ENCODE measurements at regions not wholly inside any gene's neighbourhood (a gene's known extent, or its start where the extent isn't known, plus 50 kb on each side); places are given as distances from the start of the nearest gene placed in this dataset.

DNA sequence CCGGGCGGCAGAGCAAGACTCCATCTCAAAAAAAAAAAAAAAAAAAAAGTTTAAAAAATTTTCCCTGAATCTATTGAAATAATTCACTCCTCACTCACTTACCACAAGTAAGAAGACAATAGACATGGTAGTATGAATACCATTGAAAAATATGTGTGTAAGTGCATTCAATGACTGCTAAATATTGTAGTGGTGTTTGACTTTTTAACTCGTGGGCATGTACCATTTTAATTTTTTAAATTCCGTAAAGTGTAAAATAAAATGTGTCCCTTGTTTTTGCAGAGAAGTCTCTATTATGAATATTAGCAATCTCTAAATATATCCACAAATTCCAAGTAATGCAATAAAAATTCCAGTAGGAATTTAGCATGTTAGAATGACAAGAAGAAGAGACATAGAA is 134.1 kb downstream of the COPS8 start:
- Histone ChIP-seq H3K9ac (ENCODE audit: low read length) (peak overlapping the region; percentile 81), H3K14ac (ENCODE audit: low read length in 2 of 2) (no peak overlapping the region), H2BK5ac (ENCODE audit: low read depth, low read length, poor library complexity, severe bottlenecking) (no peak overlapping the region), H2AFZ (ENCODE audit: low read depth, low read length) (no peak overlapping the region), H2AK5ac (ENCODE audit: low read length, severe bottlenecking) (no peak overlapping the region), H3K4me1 (ENCODE audit: control insufficient read depth, insufficient read depth, low read depth, low read length) (peaks cover 18% of the 10 kb centered on the region), H3K18ac (ENCODE audit: low read depth in 1 of 2, low read length in 2 of 2) (no peak overlapping the region), H2BK15ac (ENCODE audit: low read depth, poor library complexity, severe bottlenecking) (no peak overlapping the region), H3K79me1 (replicated peaks; ENCODE audit: low read length, poor library complexity, severe bottlenecking) (no peaks in the 10 kb centered on the region), H3K27me3 (ENCODE audit: control insufficient read depth in 1 of 2, insufficient read depth in 1 of 2, low read length in 2 of 2) (no peaks in the 10 kb centered on the region), H3K27ac (ENCODE audit: low read length, poor library complexity, severe bottlenecking) (no peak overlapping the region), H3K9me3 (ENCODE audit: control insufficient read depth, low read length) (no peaks in the 10 kb centered on the region), H4K8ac (ENCODE audit: low read length) (no peak overlapping the region), H4K91ac (ENCODE audit: low read length) (no peak overlapping the region), H3K36me3 (ENCODE audit: control insufficient read depth in 1 of 2, insufficient read depth in 2 of 2, low read depth in 1 of 2, low read length in 2 of 2) (no peaks in the 10 kb centered on the region), H3K4ac (ENCODE audit: low read depth in 1 of 2, low read length in 2 of 2) (no peak overlapping the region), H3K23ac (ENCODE audit: low read length in 2 of 2) (no peak overlapping the region), H3K4me2 (ENCODE audit: low read length, poor library complexity, severe bottlenecking) (no peak overlapping the region), H2BK120ac (ENCODE audit: low read depth, low read length) (no peak overlapping the region), H2BK12ac (ENCODE audit: low read length in 2 of 2) (no peak overlapping the region), H3K4me3 (ENCODE audit: insufficient read depth in 1 of 2, low read depth in 1 of 2, low read length in 2 of 2) (no peak overlapping the region)
- DNase-seq, result no peak
- WGBS, result 80% methylated on average over 1 of the region's 4 CpGs

DNA sequence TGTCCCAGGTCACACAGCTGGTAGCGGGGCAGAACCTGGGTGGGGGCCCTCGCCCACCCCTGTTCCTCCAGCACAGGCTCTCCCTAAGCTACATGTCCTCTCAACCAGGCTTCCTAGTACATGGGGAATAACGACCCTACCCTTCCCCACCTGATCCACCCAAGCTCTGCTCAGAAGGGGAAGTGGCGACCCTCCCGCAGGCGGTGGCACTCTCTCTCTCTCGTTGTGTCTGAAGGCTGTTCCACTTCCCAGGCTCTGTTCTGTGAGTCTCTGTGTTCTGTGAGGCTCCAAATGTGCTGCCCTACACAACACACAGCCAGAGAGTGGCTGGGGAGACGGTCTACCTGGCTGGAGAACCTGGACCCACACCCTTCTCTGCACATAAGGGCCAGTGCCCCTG is 135.8 kb downstream of the COPS8 start:
- DNase-seq, result no peak
- Histone ChIP-seq H3K9me3 (ENCODE audit: control insufficient read depth, low read length) (no peaks in the 10 kb centered on the region), H3K79me1 (replicated peaks; ENCODE audit: low read length, poor library complexity, severe bottlenecking) (no peaks in the 10 kb centered on the region), H3K18ac (ENCODE audit: low read depth in 1 of 2, low read length in 2 of 2) (peak overlapping the region; percentile 15 to 94), H3K36me3 (ENCODE audit: control insufficient read depth in 1 of 2, insufficient read depth in 2 of 2, low read depth in 1 of 2, low read length in 2 of 2) (no peaks in the 10 kb centered on the region), H3K4ac (ENCODE audit: low read depth in 1 of 2, low read length in 2 of 2) (peak overlapping the region; percentile 57 to 81), H3K14ac (ENCODE audit: low read length in 2 of 2) (peak overlapping the region in 1 of 2 experiments; percentile 37), H4K91ac (ENCODE audit: low read length) (peak overlapping the region; percentile 90), H3K23ac (ENCODE audit: low read length in 2 of 2) (peak overlapping the region in 1 of 2 experiments; percentile 93), H2AK5ac (ENCODE audit: low read length, severe bottlenecking) (peak overlapping the region; percentile 99), H2AFZ (ENCODE audit: low read depth, low read length) (peak overlapping the region; percentile 29), H3K4me3 (ENCODE audit: insufficient read depth in 1 of 2, low read depth in 1 of 2, low read length in 2 of 2) (no peak overlapping the region), H3K4me2 (ENCODE audit: low read length, poor library complexity, severe bottlenecking) (no peak overlapping the region), H3K9ac (ENCODE audit: low read length) (peak overlapping the region; percentile 81), H2BK120ac (ENCODE audit: low read depth, low read length) (peak overlapping the region; percentile 11), H4K8ac (ENCODE audit: low read length) (peak overlapping the region; percentile 89), H2BK15ac (ENCODE audit: low read depth, poor library complexity, severe bottlenecking) (peak overlapping the region; percentile 26), H3K27me3 (ENCODE audit: control insufficient read depth in 1 of 2, insufficient read depth in 1 of 2, low read length in 2 of 2) (no peaks in the 10 kb centered on the region), H2BK5ac (ENCODE audit: low read depth, low read length, poor library complexity, severe bottlenecking) (peak overlapping the region; percentile 76), H3K4me1 (ENCODE audit: control insufficient read depth, insufficient read depth, low read depth, low read length) (peaks cover 18% of the 10 kb centered on the region), H2BK12ac (ENCODE audit: low read length in 2 of 2) (peak overlapping the region; percentile 97 to 99), H3K27ac (ENCODE audit: low read length, poor library complexity, severe bottlenecking) (peak overlapping the region; percentile 93)
- 84% methylated on average over 8 of the region's 8 CpGs for WGBS

DNA sequence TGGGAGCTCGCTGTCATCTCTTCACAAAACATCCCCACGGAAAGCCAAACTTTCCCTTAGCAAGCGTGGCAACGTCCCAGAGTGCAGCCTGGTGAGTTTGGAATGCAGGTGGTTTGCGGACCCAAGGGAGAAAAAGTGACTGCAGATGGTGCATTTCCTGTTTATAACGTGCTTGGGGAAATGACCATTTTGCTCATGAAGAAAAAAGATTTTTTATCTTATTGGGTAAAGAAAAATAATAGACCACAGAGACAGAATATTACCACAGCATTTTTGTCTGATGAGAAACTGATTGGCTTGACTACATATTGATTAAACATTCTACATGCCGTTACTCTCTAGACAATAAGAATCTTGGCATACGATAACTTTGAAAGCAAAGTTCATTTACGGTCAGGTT is 136.5 kb downstream of the COPS8 start:
- Histone ChIP-seq H2BK5ac (ENCODE audit: low read depth, low read length, poor library complexity, severe bottlenecking) (no peak overlapping the region), H3K4ac (ENCODE audit: low read depth in 1 of 2, low read length in 2 of 2) (no peak overlapping the region), H2AFZ (ENCODE audit: low read depth, low read length) (no peak overlapping the region), H4K8ac (ENCODE audit: low read length) (peak overlapping the region; percentile 45), H2BK15ac (ENCODE audit: low read depth, poor library complexity, severe bottlenecking) (no peak overlapping the region), H3K9me3 (ENCODE audit: control insufficient read depth, low read length) (no peaks in the 10 kb centered on the region), H3K27me3 (ENCODE audit: control insufficient read depth in 1 of 2, insufficient read depth in 1 of 2, low read length in 2 of 2) (no peaks in the 10 kb centered on the region), H4K91ac (ENCODE audit: low read length) (no peak overlapping the region), H3K4me2 (ENCODE audit: low read length, poor library complexity, severe bottlenecking) (no peak overlapping the region), H3K9ac (ENCODE audit: low read length) (peak overlapping the region; percentile 81), H3K18ac (ENCODE audit: low read depth in 1 of 2, low read length in 2 of 2) (peak overlapping the region in 1 of 2 experiments; percentile 50), H3K36me3 (ENCODE audit: control insufficient read depth in 1 of 2, insufficient read depth in 2 of 2, low read depth in 1 of 2, low read length in 2 of 2) (no peaks in the 10 kb centered on the region), H2BK120ac (ENCODE audit: low read depth, low read length) (no peak overlapping the region), H3K27ac (ENCODE audit: low read length, poor library complexity, severe bottlenecking) (peak overlapping the region; percentile 93), H3K14ac (ENCODE audit: low read length in 2 of 2) (no peak overlapping the region), H3K79me1 (replicated peaks; ENCODE audit: low read length, poor library complexity, severe bottlenecking) (no peaks in the 10 kb centered on the region), H2BK12ac (ENCODE audit: low read length in 2 of 2) (peak overlapping the region in 1 of 2 experiments; percentile 99), H3K4me1 (ENCODE audit: control insufficient read depth, insufficient read depth, low read depth, low read length) (peaks cover 18% of the 10 kb centered on the region), H3K23ac (ENCODE audit: low read length in 2 of 2) (no peak overlapping the region), H3K4me3 (ENCODE audit: insufficient read depth in 1 of 2, low read depth in 1 of 2, low read length in 2 of 2) (no peak overlapping the region), H2AK5ac (ENCODE audit: low read length, severe bottlenecking) (no peak overlapping the region)
- WGBS, result 43% methylated on average over 8 of the region's 9 CpGs
- DNase-seq, result peak; percentile 64

DNA sequence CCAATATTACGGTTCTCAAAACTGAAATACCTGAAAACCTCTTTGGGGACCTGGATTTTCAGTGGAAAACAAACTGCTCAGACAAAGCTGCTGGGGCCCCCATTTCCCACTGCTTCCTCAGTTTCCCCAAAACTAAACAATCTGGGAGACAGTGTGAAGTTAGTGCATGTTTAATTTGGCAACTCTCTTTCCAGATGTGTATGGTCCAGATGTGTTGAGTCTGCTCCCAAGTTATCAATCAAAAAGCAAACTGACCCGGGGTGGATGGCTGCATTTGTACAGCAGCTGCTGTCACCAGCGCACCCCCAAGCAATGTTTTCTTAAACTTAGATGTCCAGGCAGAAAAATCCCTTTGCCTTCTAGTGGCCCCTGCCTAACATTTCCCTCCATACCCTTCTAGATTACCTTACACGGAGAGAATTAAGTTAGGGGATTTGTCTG is 136.9 kb downstream of the COPS8 start:
- Histone ChIP-seq H4K91ac (ENCODE audit: low read length) (no peak overlapping the region), H4K8ac (ENCODE audit: low read length) (no peak overlapping the region), H3K23ac (ENCODE audit: low read length in 2 of 2) (no peak overlapping the region), H2BK120ac (ENCODE audit: low read depth, low read length) (peak overlapping the region; percentile 81), H3K18ac (ENCODE audit: low read depth in 1 of 2, low read length in 2 of 2) (peak overlapping the region; percentile 69 to 70), H3K4me3 (ENCODE audit: insufficient read depth in 1 of 2, low read depth in 1 of 2, low read length in 2 of 2) (peak overlapping the region in 1 of 2 experiments; percentile 16), H3K27me3 (ENCODE audit: control insufficient read depth in 1 of 2, insufficient read depth in 1 of 2, low read length in 2 of 2) (no peaks in the 10 kb centered on the region), H3K79me1 (replicated peaks; ENCODE audit: low read length, poor library complexity, severe bottlenecking) (no peaks in the 10 kb centered on the region), H2BK5ac (ENCODE audit: low read depth, low read length, poor library complexity, severe bottlenecking) (peak overlapping the region; percentile 46), H3K14ac (ENCODE audit: low read length in 2 of 2) (no peak overlapping the region), H2AFZ (ENCODE audit: low read depth, low read length) (no peak overlapping the region), H3K4ac (ENCODE audit: low read depth in 1 of 2, low read length in 2 of 2) (peak overlapping the region; percentile 13 to 74), H3K4me1 (ENCODE audit: control insufficient read depth, insufficient read depth, low read depth, low read length) (peaks cover 21% of the 10 kb centered on the region), H3K9ac (ENCODE audit: low read length) (peak overlapping the region; percentile 81), H2AK5ac (ENCODE audit: low read length, severe bottlenecking) (peak overlapping the region; percentile 72), H3K9me3 (ENCODE audit: control insufficient read depth, low read length) (no peaks in the 10 kb centered on the region), H2BK15ac (ENCODE audit: low read depth, poor library complexity, severe bottlenecking) (no peak overlapping the region), H3K36me3 (ENCODE audit: control insufficient read depth in 1 of 2, insufficient read depth in 2 of 2, low read depth in 1 of 2, low read length in 2 of 2) (no peaks in the 10 kb centered on the region), H2BK12ac (ENCODE audit: low read length in 2 of 2) (peak overlapping the region; percentile 51 to 76), H3K4me2 (ENCODE audit: low read length, poor library complexity, severe bottlenecking) (no peak overlapping the region), H3K27ac (ENCODE audit: low read length, poor library complexity, severe bottlenecking) (peak overlapping the region; percentile 93)
- WGBS, result 76% methylated on average over 4 of the region's 4 CpGs
- no peak for DNase-seq
